ENCODE measurements at regions not wholly inside any gene's neighbourhood (a gene's known extent, or its start where the extent isn't known, plus 50 kb on each side); places are given as distances from the start of the nearest gene placed in this dataset.

- TF ChIP-seq, protein P1, sequence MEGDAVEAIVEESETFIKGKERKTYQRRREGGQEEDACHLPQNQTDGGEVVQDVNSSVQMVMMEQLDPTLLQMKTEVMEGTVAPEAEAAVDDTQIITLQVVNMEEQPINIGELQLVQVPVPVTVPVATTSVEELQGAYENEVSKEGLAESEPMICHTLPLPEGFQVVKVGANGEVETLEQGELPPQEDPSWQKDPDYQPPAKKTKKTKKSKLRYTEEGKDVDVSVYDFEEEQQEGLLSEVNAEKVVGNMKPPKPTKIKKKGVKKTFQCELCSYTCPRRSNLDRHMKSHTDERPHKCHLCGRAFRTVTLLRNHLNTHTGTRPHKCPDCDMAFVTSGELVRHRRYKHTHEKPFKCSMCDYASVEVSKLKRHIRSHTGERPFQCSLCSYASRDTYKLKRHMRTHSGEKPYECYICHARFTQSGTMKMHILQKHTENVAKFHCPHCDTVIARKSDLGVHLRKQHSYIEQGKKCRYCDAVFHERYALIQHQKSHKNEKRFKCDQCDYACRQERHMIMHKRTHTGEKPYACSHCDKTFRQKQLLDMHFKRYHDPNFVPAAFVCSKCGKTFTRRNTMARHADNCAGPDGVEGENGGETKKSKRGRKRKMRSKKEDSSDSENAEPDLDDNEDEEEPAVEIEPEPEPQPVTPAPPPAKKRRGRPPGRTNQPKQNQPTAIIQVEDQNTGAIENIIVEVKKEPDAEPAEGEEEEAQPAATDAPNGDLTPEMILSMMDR (IDR thresholded peaks at IDR 0.05; ENCODE audit: control extremely low read depth in 1 of 3, insufficient read depth in 1 of 3, low read depth in 1 of 3, low read length in 3 of 3): no peak
- no peak for TF ChIP-seq BRCA1 (IDR thresholded peaks at IDR 0.05; ENCODE audit: low read depth, low read length)
- no peak for TF ChIP-seq SP2 (IDR thresholded peaks at IDR 0.05; ENCODE audit: low read length)
- TF ChIP-seq GTF2F1 (IDR thresholded peaks at IDR 0.05; ENCODE audit: borderline replicate concordance, low read depth, low read length): no peak
Measured at GRCh38 chr18:41268271-41268670, 686.8 kb upstream of the PIK3C3 start (continued).

All from H1 (cell line).